CD14-positive monocyte (primary cell): ENCODE measurements at regions not wholly inside any gene's neighbourhood (a gene's known extent, or its start where the extent isn't known, plus 50 kb on each side); places are given as distances from the start of the nearest gene placed in this dataset.

Source experiments
- DNase-seq, 3 donors: peaks; one replicate each; pipeline ENCODE4 v3.0.0-alpha.2; 2011 to 2022
- H2AFZ ChIP-seq: 2 replicates; pipeline ENCODE4 v1.6.0; 2012; ENCODE audit warnings: mild to moderate bottlenecking, low read depth, low read length, inconsistent platforms; ENCODE audit not compliant: insufficient read depth, poor library complexity, severe bottlenecking
- H3K27ac ChIP-seq, 2 donors: 1 replicate in 1 of 2; 2 replicates in 1 of 2; pipeline ENCODE4 v1.5.1; 2012 to 2013; ENCODE audit warnings: low read length in 2 of 2, control low read depth in 1 of 2, inconsistent platforms in 1 of 2, low read depth in 1 of 2, mild to moderate bottlenecking in 1 of 2
- H3K27me3 ChIP-seq, 2 donors: one replicate each; pipeline versions ENCODE4 v1.6.0 to v1.6.1; 2011 to 2013; ENCODE audit warnings: low read length in 2 of 2; ENCODE audit not compliant: control insufficient read depth in 2 of 2, insufficient read depth in 2 of 2
- H3K36me3 ChIP-seq, 2 donors: replicated peaks in 1 of 2; 1 replicate in 1 of 2; 2 replicates in 1 of 2; pipeline versions ENCODE4 v1.5.1 to v1.6.1; 2012 to 2013; ENCODE audit warnings: low read length in 2 of 2, control low read depth in 1 of 2, inconsistent platforms in 1 of 2, mild to moderate bottlenecking in 1 of 2; ENCODE audit not compliant: insufficient read depth in 2 of 2, control insufficient read depth in 1 of 2
- H3K4me1 ChIP-seq, 2 donors: 1 replicate in 1 of 2; 2 replicates in 1 of 2; pipeline versions ENCODE4 v1.5.1 to v1.6.1; 2012 to 2013; ENCODE audit warnings: low read length in 2 of 2, control low read depth in 1 of 2, inconsistent platforms in 1 of 2, mild to moderate bottlenecking in 1 of 2, moderate library complexity in 1 of 2; ENCODE audit not compliant: insufficient read depth in 2 of 2, control insufficient read depth in 1 of 2
- H3K4me2 ChIP-seq: replicated peaks from 2 replicates; pipeline ENCODE3; 2012; ENCODE audit warnings: low read length, moderate library complexity, mild to moderate bottlenecking; ENCODE audit not compliant: poor library complexity, severe bottlenecking; ENCODE audit errors: extremely low read depth
- H3K4me3 ChIP-seq, 3 experiments: fragments of 200-600 bp in 1 of 3; sonication (generic) in 1 of 3; replicated peaks in 1 of 3; 1 replicate in 2 of 3; 2 replicates in 1 of 3; pipeline ENCODE4 v1.5.1; 2011 to 2013; ENCODE audit warnings: low read length in 3 of 3, mild to moderate bottlenecking in 3 of 3, control low read depth in 2 of 3, low read depth in 2 of 3, inconsistent platforms in 1 of 3, moderate library complexity in 1 of 3
- H3K79me2 ChIP-seq: 2 replicates; pipeline ENCODE4 v1.6.0; 2012; ENCODE audit warnings: mild to moderate bottlenecking, control low read depth, inconsistent platforms, low read length, moderate library complexity; ENCODE audit not compliant: insufficient read depth
- H3K9ac ChIP-seq: 2 replicates; pipeline ENCODE4 v1.6.0; 2017; ENCODE audit warnings: low read length, mild to moderate bottlenecking; ENCODE audit not compliant: insufficient read depth, poor library complexity, severe bottlenecking
- H3K9me3 ChIP-seq, 2 donors: replicated peaks in 1 of 2; 1 replicate in 1 of 2; 2 replicates in 1 of 2; pipeline versions ENCODE4 v1.5.1 to v1.6.1; 2012 to 2013; ENCODE audit warnings: low read length in 2 of 2, control low read depth in 1 of 2; ENCODE audit not compliant: control insufficient read depth in 1 of 2, insufficient read depth in 1 of 2
- H4K20me1 ChIP-seq: 2 replicates; pipeline ENCODE4 v1.6.0; 2012; ENCODE audit warnings: mild to moderate bottlenecking, low read length, control low read depth, moderate library complexity; ENCODE audit not compliant: insufficient read depth
- H3K27ac Mint-ChIP-seq, 7 donors: one replicate each; pipeline ENCODE4 v1.8.0; 2020; ENCODE audit warnings: mild to moderate bottlenecking in 7 of 7, mixed read lengths in 7 of 7, moderate library complexity in 6 of 7, inconsistent platforms in 2 of 7
- H3K27me3 Mint-ChIP-seq, 3 donors: one replicate each; pipeline ENCODE4 v1.8.0; 2021 to 2022; ENCODE audit warnings: low read depth in 3 of 3, mild to moderate bottlenecking in 3 of 3, mixed read lengths in 3 of 3, moderate library complexity in 3 of 3, inconsistent platforms in 1 of 3
- H3K36me3 Mint-ChIP-seq, 2 donors: one replicate each; pipeline ENCODE4 v1.8.0; 2020; ENCODE audit warnings: mixed read lengths in 2 of 2, inconsistent platforms in 1 of 2, mild to moderate bottlenecking in 1 of 2
- H3K4me1 Mint-ChIP-seq: one replicate; pipeline ENCODE4 v1.8.0; 2020; ENCODE audit warnings: mild to moderate bottlenecking, mixed read lengths
- H3K4me3 Mint-ChIP-seq, 2 donors: one replicate each; pipeline ENCODE4 v1.8.0; 2020; ENCODE audit warnings: mild to moderate bottlenecking in 2 of 2, mixed read lengths in 2 of 2, moderate library complexity in 1 of 2
- H3K9me3 Mint-ChIP-seq, 7 donors: one replicate each; pipeline ENCODE4 v1.8.0; 2020 to 2022; ENCODE audit warnings: mixed read lengths in 7 of 7, mild to moderate bottlenecking in 6 of 7, moderate library complexity in 6 of 7, inconsistent platforms in 2 of 7
- CTCF ChIP-seq: fragments of 200-600 bp; IDR thresholded peaks from one replicate; pipeline ENCODE4 v1.8.0; 2022; ENCODE audit warnings: antibody characterized with exemption, mild to moderate bottlenecking
- WGBS: methylation state at CpG from one replicate; pipeline ENCODE4 v1.1.5; 2013; ENCODE audit warnings: missing lambda C conversion rate; ENCODE audit not compliant: insufficient coverage; 5-methylcytosine and 5-hydroxymethylcytosine counted together
- intact Hi-C, 2 donors: fragments of 100-400 bp; cut with micrococcal nuclease; formaldehyde crosslinking; loops; one replicate each; pipeline versions ENCODE4 v1.15.0 to v1.15.1; 2023

GRCh38 chr7:132045002-132045401 lies 488.6 kb upstream of the PODXL start:
- H3K9me3 Mint-ChIP-seq: peaks cover 0 to 3% (median 0%) of the 10 kb centered on the region in 7 donors
- H3K9ac ChIP-seq: no peak overlapping the region
- H3K4me3 Mint-ChIP-seq: no peak overlapping the region
- H3K4me1 Mint-ChIP-seq: no peaks in the 10 kb centered on the region
- no peak overlapping the region for H2AFZ ChIP-seq
- no peaks in the 10 kb centered on the region for H3K4me1 ChIP-seq
- no peaks in the 10 kb centered on the region for H3K9me3 ChIP-seq
- H3K36me3 Mint-ChIP-seq: no peaks in the 10 kb centered on the region
- no peaks in the 10 kb centered on the region for H3K79me2 ChIP-seq
- no peaks in the 10 kb centered on the region for H4K20me1 ChIP-seq
- H3K27me3 Mint-ChIP-seq: peaks cover 2 to 5% (median 3%) of the 10 kb centered on the region in 3 donors
- no peak overlapping the region for H3K27ac Mint-ChIP-seq
- intact Hi-C loops: no loop called here
- TF ChIP-seq CTCF: no peak
- 100% methylated on average over 1 of the region's 2 CpGs for WGBS
- H3K36me3 ChIP-seq: no peaks in the 10 kb centered on the region
- H3K27ac ChIP-seq: no peak overlapping the region
- H3K4me2 ChIP-seq: no peak overlapping the region
- DNase-seq: no peak
- no peaks in the 10 kb centered on the region for H3K27me3 ChIP-seq
- no peak overlapping the region for H3K4me3 ChIP-seq

- H3K36me3 ChIP-seq: no peaks in the 10 kb centered on the region
- no peak overlapping the region for H3K27ac ChIP-seq
- TF ChIP-seq CTCF: no peak
- Mint-ChIP-seq H3K9me3 (peaks cover 0 to 3% (median 0%) of the 10 kb centered on the region in 7 donors), H3K4me3 (no peak overlapping the region), H3K36me3 (no peaks in the 10 kb centered on the region), H3K4me1 (no peaks in the 10 kb centered on the region), H3K27me3 (peaks cover under 1 to 6% (median 3%) of the 10 kb centered on the region in 3 donors), H3K27ac (no peak overlapping the region)
- H3K79me2 ChIP-seq: no peaks in the 10 kb centered on the region
- H3K4me1 ChIP-seq: no peaks in the 10 kb centered on the region
- no peaks in the 10 kb centered on the region for H3K9me3 ChIP-seq
- intact Hi-C loops: no loop called here
- DNase-seq: no peak
- no peaks in the 10 kb centered on the region for H4K20me1 ChIP-seq
- no peak overlapping the region for H3K9ac ChIP-seq
- no peaks in the 10 kb centered on the region for H3K27me3 ChIP-seq
- H2AFZ ChIP-seq: no peak overlapping the region
- no CpG with 5 or more reads among the region's 1 CpG for WGBS
- H3K4me2 ChIP-seq: no peak overlapping the region
- no peak overlapping the region for H3K4me3 ChIP-seq
These were observed 487.8 kb upstream of the PODXL start for GRCh38 chr7:132044247-132044646.
